ENCODE measurements at regions not wholly inside any gene's neighbourhood (a gene's known extent, or its start where the extent isn't known, plus 50 kb on each side); places are given as distances from the start of the nearest gene placed in this dataset.

DNA sequence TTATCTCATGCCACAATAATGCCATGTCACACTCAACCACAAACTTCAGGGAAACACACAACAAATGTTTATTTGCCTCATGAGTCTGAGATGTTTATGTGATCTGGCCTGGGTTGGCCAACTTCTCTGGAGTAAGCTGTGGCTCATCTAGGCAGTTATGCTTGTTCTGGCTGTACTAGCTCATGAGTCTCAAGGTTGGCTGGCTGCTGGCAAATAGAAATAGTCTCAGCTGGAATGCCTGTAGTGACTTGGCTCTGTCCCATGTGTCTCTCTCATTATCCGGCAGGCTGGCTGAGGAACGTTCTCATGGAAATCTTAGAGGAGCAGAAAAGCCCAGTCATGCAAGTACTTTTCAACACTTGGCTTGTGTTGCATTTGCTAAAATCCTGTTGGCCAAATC lies 234.9 kb upstream of the CDH2 start:
- no peak for DNase-seq

DNA sequence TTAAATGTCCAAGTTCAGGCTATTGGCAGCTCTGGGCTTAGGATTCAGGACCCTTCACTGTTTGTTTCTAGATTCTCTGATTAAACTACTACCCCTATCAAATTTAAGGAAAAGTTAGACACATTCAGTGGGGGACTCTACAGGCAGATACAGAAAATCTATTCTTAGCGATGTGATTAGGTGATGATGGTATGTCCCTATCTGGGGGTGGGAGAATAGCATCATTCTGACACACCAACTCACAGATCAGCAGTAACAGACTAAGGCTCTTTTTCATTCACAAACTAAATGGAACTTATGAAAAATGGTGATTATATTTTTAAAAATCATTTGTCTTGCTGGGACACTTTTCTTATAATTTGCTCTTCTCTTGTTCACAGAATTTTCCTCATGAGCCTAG lies 232.9 kb upstream of the CDH2 start:
- DNase-seq = no peak

DNA sequence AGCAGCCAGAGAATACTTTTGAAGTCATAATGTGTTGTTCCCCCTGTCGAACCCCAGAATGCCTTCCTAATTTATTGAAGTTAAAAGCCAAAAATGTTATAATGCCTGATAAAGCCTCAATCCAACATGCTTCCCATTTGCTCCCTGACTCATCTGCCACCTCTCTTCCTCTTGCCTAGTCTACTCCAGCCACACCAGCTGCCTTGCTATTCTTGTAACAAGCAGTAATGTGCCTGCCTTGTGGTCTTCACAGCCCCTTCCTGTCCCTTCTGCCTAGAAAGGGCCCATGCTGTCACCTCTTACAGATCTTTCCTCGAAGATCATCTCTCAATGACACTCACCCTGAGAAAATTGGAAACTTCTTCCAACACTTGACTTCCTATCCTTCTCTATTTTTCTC lies 231.6 kb upstream of the CDH2 start:
- no peak for DNase-seq

DNA sequence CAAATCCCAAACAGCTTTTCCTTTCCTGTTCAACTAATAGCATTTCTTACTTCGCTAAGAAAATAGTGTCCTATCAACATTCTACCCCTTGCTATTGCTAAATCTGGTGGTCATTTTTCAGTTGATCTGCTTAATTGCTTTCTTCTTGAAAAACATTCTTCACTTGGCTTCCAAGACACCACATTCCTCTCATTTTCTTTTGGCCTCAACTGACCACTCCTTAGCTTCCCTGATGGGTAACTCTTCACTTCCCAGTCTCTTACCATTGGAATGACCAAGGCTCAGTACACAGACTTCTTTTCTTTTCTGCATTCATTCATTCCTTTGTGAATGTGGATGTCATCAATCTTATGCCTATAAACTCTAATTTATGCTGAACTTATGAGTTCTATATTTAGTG lies 230.8 kb upstream of the CDH2 start:
- DNase-seq = no peak

DNA sequence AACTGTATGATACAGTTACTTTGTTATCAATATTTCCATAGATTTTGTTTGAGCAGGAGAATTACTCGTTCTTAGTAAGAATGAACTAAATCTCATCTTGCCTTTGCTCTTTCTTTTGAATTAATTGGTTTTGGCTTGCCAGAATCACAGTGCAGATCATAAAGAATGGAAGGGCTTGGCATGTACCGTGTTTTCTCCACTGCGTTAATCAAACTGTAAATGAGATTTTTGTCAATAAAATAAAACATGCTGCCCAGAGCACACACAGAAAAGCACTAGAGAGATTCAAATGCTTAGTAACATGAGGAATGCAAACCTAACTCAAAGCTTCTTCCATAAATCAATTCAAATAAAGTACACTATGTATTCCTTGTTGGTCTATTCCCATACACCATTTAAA lies 229.6 kb upstream of the CDH2 start:
- DNase-seq = no peak

DNA sequence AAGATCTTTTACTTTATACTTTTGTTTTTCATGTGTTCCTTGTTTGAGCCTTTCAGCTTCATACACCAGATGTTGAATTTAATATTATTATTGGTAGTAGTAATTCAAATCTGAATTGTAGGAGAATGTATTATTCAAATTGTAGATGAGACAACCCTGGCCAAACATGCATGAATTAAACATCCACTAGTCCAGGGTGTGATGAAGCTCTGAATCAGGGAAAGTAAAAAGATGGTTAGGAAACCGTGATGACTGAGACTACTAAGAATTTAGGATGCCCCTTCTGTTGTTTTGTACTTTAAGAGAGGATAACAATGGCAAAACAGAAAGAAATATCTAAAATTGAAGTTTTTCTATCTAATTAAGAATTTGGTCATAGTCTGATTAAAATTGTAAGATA lies 227.8 kb upstream of the CDH2 start:
- DNase-seq = no peak

DNA sequence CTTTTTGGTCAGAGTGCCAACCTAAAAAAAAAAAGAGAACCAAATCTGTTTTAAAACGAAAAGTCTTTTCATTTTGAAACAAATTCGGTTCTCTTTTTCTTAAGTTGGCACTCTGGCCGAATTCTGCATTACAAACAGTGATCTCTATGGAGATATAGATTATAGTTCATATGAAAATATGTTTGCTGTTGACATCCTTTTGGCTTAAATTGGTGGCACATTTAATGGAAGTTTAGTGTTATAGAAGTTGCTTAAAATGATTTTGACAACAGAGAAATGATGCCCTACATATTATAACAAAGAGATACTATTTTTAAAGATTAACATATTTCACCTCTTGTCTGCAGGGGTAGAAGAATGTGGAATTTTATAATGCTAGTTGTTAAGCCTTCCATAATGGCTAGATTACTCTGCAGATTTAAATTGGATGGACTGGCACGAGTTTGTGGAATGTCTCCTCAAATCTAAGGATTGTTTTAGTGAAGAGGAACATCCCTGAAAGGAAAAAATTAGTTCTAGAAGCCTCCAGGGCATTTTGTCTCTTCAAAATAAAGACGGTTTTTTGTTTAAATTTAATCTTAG lies 222.9 kb upstream of the CDH2 start:
- DNase-seq = no peak

DNA sequence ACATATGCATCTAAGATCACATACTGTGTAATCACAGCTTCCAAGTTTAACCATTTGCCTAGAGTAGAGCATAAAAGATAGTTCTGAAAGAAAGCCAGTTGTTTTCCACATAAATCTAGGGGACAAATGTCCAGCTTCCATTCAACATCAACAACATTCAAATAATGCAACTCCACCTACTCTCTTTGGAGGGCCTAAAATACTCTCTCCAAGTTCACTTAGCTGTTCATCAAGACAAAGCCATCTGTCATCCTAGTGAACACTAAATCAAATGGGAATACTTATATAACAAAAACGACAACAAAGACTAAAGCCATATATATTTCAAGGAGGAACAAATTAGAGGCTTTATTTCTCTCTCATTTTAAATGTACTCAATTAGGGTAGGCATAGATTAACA lies 221.5 kb upstream of the CDH2 start:
- DNase-seq = no peak

DNA sequence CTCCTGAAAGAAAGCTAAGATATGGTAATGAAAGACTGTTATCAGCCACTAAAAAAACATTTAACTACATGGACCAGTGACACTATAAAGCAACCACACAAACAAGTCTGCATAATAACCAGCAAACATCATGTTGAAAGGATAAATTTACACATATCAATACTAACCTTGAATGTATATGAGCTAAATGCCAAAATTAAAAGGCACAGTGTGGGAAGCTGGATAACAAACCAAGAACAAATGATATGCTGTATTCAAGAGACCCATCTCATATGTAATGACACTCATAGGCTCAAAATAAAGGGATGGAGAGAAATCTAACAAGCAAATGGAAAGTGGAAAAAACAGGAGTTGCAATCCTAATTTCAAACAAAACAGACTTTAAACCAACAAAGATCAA lies 213.1 kb upstream of the CDH2 start:
- no peak for DNase-seq

DNA sequence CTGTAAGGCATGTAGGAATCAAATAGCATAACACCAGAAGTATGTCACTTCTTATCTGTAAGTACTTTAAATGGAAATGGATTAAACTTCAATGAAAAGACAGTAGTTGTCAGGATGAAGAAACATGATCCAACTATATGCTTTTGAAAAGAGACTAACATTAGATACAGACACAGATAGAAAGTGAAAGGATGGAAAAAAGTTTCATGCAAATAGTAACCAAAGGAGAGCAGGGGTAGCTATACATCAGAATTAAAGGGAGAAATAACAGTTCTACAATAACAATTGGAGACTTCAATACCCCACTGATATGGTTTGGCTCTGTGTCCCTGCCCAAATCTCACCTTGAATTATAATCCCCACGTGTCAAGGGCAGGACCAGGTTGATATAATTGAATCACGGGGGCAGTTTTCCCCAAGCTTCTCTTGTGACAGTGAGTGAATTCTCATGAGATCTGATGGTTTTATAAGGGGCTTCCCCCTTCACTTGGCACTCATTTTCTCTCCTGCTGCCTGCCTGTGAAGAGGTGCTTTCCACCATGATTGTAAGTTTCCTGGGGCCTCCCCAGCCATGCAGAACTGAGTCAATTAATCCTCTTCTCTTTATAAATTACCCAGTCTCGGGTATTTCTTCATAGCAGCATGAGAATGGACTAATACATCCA lies 205.4 kb upstream of the CDH2 start:
- DNase-seq = no peak

DNA sequence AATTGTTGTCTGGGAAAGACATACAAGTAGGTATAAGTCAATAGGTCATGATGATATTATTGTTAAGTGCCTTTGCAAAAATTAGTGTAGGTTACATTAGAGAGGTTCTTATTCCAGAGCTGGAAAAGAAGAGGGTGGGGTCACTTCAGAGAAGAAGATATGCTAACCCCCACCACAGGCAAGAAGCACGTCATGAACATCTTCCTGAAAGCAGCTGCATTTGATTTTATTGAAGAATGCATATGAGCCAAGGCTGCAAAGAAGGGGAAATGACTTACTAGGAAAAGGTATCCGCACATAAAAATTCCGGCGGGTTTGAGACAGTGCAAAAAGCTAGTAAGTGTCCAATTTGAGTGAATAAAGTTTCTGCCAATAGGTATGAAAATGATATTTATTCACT lies 195.3 kb upstream of the CDH2 start:
- DNase-seq = no peak

DNA sequence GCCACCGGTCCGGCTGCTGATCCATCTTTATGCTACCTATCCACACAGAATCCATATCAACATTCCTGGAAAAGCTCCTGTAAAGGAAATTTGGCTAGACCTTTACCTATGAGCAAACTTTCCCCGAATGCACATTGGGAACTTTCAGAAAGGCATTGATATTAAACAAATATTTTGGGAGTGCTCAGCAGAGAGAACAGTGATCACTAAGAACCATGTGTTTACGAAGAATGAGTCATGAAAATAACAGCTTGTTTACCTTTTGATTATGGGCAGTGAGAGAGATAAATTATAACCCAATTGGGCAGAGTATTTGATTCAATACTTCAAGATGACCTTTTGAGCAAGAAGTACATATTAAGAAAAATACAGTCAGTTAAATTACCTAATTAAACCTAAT lies 189.7 kb upstream of the CDH2 start:
- DNase-seq = no peak

DNA sequence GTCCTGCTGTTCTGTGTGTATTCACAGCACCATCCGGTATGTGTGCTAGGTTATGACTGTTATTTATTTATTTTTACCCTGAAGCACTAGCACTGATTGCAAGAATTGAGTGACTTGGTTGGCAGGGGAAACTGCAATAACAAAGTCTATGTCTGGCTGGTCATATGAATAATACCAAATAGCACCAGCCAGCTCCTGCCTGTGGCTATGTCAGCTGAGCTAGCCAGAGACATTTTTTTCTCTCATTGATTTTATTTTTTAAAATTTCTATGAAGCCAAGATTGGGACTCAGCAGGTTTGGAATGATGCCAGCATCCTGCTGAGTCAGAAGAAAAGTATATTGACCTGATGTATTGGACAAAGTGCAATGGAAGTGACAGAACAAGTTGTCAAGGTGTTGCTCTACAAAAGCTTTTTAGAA lies 188.5 kb upstream of the CDH2 start:
- DNase-seq = peak; percentile 34

DNA sequence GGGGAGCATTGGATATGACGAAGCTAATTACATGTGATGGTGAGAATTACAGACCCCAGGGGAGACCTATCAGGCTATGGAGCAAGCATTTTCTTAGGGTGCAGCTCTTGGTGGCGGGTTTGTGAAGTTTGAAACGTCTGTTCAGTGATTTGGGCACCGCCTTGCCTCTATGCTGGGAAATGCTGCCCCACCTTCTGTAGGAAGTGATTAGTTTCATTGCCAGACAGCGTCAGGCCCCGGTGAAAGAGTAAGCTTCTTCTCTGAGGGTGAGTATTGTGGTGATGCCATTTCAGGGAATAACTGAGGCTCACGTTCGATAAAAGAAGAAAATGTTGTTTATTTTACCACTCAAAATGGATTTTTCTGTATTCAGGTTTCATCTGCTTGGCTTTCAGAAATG lies 186.2 kb upstream of the CDH2 start:
- no peak for DNase-seq

DNA sequence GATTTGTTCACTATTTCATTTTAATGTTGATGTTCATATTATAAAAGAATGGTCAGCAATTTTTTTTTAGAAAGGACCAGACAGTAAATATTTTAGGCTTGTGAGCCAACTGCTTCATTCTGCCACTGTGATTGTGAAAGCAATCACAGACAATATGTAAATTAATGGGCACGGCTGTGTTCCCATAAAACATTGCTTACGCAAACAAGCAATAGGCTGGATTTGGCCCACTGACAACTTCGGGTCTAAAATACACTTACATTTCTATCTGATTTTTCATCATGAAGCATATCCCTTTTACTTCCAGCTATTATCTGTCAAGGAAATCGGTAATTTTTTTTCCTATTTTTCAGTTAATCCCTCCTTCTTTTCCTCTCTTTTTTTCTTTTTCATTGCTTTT lies 182.2 kb upstream of the CDH2 start:
- no peak for DNase-seq

DNA sequence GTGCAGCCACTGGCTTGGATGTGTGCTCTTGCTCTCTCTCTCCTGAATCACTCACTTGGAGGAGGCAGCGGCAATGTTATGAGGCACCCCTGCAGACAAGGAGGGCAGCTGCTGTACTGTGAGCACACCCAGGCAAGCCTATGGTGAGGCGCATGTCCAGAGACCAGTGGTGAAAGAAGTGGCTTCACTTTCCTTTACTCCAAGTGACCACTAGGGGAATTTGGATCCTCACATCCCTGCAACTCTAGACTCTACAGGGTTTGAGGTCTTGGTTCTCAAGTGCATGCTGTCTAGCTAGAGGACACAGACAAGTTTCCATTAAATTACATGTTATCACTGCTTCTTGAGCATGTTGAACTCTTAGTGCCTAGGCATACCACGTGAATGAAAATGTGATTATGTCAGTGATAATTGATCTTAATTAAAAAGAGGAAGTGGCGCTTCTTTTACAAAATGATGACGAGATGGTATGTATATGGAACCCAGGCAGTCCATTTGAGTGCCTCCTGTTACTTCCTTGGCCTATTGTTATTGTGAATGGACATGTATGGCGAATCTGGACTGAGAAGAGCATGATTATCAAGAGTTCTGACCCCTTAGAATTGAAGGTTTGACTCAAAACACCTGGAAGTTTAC lies 181.0 kb upstream of the CDH2 start:
- DNase-seq = no peak

DNA sequence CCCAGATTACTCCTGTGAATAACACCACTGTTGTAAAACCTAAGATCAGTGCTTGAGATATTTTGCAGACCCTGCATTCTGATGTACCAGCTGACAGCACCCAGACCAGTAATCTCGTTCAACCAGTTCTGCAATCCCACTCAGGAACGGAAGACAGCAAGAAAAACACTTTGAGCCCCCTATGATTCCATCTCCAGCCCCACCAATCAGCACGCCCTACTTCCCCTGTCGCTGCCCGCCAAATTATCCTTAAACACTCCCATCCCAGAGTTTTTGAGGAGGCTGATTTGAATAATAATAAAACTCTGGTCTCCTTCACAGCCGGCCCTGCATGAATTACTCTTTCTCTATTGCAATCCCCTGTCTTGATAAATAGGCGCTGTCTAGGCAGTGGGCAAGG lies 173.9 kb upstream of the CDH2 start:
- no peak for DNase-seq

DNA sequence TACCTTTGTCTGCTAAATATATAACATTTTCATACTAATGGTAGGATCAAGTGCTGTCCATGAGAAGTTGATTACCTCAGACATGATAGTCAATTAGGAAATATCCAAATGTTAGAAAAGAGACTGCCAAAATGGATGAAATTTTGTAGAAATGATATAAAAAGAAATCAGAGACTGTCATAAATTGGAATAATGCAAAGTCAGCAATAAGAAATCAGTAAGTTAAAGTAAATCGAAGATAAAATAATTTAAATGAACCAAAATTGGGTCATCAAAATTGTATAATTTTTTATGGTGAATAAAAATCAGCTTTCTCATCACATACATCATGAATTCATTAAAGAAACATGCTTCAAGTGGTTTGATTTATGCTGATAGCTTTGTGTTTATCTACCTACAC lies 165.3 kb upstream of the CDH2 start:
- no peak for DNase-seq

DNA sequence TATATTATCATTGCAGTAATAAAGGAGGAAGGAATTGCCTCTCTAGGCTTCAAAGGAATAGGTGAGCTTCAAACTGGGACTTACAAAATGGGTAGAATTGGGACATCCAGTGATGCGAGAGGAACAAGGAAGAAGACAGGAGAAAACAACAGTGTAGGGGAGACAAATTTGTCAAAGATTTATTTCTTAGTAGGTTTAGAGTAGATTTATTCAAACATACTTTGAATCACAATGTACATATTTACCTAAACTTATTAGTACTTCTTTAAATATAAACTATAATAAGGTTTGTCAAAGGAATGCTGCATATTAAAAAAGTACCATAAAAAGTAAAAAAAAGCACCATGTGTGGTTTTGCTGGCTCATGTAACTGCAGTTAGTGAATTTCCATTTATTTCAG lies 161.4 kb upstream of the CDH2 start:
- DNase-seq = no peak

DNA sequence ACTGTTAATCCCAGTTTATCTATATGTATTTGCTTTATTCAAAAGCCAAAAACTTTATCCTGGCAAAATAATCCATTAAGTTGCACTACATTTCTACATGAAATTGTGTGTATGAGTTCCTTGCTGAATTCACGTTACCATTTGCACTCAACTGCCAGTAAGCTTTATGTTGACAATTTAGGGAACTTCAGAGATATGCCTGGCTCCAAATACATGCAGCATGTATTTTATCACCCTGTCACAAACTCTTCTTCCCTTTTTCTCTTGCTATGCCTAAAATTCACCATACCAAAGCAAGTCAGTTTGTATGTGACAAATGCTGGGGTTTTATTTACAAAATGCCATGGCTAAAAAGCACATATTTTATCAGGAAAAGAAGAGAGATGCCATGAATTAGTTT lies 157.6 kb upstream of the CDH2 start:
- DNase-seq = no peak

DNA sequence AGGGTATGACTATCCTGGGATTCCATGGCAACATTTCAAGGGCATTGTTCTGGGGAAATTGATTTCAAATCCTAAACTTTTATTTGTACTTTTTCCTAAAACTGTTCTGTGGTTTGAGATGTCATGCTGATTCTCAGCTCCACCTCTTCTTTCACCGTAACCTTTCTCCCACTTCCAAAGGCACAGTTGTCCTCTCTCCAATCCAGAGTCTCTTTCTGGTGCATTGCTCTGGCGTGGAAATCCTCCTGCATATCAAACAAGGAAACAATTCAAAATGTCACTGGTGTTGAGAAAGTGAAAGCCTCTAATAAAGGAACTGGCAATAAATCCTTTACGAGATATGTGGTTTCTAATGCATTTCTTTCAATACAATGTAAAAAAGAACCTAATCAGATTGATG lies 155.1 kb upstream of the CDH2 start:
- DNase-seq = no peak

DNA sequence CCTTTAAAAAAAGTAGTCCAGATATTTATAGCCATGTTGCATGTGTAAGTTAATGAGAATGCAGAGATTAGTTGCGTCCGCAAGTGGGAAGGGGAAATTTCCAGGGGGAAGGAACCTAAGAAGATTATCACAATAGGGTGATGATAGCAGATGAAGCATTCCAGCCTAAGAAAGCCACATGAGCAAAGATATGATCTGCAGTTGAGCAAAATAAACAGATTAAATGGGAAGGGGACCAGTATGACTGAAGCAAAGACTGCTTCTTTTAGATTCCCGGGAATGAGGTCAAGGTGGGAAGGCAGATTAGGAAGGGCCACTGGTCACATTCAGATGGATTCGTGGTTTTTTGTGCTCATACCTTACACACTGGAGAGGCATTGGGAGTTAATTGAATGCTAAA lies 154.6 kb upstream of the CDH2 start:
- no peak for DNase-seq

DNA sequence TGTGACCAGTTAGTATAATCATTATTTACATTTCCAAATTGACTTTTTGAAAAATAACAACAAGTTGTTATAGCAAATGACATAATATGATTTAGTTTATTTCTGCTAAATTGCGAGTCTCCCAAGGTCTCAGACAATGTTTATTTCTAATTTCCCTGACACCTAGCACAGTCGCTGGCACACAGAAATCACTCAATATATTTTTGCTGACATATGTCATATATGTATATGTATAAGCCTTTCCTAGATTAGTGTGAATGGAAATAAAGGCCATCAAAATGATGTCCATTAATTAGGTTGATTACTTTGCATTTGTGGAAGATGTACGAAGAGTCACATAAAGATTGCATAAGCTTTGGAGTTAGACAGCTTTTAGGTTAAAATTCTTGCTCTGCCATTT lies 136.7 kb upstream of the CDH2 start:
- DNase-seq = no peak

DNA sequence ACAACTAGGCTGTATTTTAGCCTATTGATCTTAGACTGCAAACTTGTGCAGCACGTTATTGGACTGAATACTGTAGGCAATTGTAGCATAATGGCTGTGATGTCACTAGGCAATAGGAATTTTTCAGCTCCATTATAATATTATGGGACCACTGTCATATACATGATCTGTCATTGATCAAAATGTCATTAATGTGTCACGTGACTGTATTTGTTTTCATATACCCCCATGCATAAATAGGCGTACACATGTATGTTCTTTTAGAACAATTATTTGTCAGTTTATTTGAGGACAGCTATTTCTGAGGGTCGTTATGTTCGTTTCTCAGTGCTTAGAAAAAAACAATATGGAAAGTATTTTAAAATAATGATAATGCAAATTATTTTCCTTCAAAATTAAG lies 111.9 kb upstream of the CDH2 start:
- no peak for DNase-seq

DNA sequence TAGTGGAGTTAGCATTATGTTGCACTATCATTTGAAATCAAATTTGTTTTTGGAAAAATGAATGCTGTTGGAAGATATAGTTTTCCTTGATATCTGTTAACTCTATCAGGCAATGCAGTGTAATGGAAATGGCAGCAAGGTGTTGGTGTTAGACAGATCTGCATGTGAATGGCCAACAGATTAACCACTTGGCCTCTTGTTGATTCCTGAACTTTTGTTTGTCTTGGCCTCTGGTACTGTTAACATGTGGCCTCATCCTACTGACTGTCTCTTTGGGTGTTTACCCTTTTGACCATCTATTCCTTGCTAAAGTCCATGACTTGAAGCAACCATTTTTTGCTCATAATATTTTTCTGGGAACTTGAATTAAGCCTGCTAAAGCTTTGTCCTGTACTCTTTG lies 110.2 kb upstream of the CDH2 start:
- DNase-seq = no peak
